ENCODE measurements at regions not wholly inside any gene's neighbourhood (a gene's known extent, or its start where the extent isn't known, plus 50 kb on each side); places are given as distances from the start of the nearest gene placed in this dataset.

- TF ChIP-seq ZNF350 (tag by site-specific recombination; IDR thresholded peaks at IDR 0.05) = no peak
- TF ChIP-seq ZNF302 (tag by site-specific recombination; IDR thresholded peaks at IDR 0.05; ENCODE audit: low read depth) = no peak
- TF ChIP-seq ZNF549 (tag by site-specific recombination; IDR thresholded peaks at IDR 0.05) = no peak
- no peak for TF ChIP-seq FEZF1 (tag by site-specific recombination; IDR thresholded peaks at IDR 0.05)
- no peak for TF ChIP-seq CTCF (tag by site-specific recombination; IDR thresholded peaks at IDR 0.05)
Measured at GRCh38 chr2:51324051-51324450, 292.1 kb upstream of the NRXN1 start.
